SU-DHL-6 (cell line): ENCODE measurements at regions not wholly inside any gene's neighbourhood (a gene's known extent, or its start where the extent isn't known, plus 50 kb on each side); places are given as distances from the start of the nearest gene placed in this dataset.
"Not testable (repeated sequence)": the region's sequence is repeated elsewhere in the genome, so short reads cannot be mapped to it uniquely, and the experiment has no call there.

Experiments used
- CTCF ChIP-seq: fragments of 200-600 bp; sonication (generic); IDR thresholded peaks from one replicate; pipeline ENCODE4 v1.5.1; 2017; ENCODE audit warnings: antibody characterized with exemption, mild to moderate bottlenecking, low read length, moderate library complexity; ENCODE audit not compliant: insufficient read depth, poor library complexity, severe bottlenecking
- EZH2phosphoT487 ChIP-seq: fragments of 200-600 bp; sonication (generic), shearing (Covaris generic); conservative IDR thresholded peaks from 2 replicates; pipeline ENCODE4 v1.6.1; 2018; ENCODE audit warnings: mild to moderate bottlenecking, antibody characterized with exemption, low read length, moderate library complexity, mixed read lengths

DNA sequence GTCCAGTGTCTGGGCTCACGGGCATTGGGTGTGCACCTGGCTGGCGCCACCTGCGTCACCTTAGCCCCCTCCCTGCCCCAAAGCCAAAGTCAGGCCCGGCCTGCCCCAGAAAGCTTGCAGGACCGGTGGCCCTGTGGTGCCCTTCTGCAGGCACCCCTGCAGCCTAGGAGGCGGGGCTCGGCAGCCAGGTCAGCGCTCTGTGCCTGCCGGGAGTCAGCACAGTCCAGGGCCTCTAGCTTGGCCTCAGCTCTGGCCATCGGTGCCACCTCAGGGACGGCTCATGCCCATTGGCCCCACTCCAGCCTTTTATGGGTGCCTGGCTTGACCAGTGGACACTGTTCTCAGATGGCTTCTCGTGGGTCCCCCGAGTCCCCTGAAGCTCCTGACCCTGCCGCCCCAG is 118.5 kb downstream of the TMEM121 start:
- TF ChIP-seq CTCF, EZH2phosphoT487: not testable (repeated sequence)
